Hepatic stellate cell (primary cell): ENCODE measurements at regions not wholly inside any gene's neighbourhood (a gene's known extent, or its start where the extent isn't known, plus 50 kb on each side); places are given as distances from the start of the nearest gene placed in this dataset.
"Not testable (repeated sequence)": the region's sequence is repeated elsewhere in the genome, so short reads cannot be mapped to it uniquely, and the experiment has no call there.

Experiments
- DNase-seq: peaks from one replicate; pipeline ENCODE4 v3.0.0; 2011; ENCODE audit warnings: low spot score

DNA sequence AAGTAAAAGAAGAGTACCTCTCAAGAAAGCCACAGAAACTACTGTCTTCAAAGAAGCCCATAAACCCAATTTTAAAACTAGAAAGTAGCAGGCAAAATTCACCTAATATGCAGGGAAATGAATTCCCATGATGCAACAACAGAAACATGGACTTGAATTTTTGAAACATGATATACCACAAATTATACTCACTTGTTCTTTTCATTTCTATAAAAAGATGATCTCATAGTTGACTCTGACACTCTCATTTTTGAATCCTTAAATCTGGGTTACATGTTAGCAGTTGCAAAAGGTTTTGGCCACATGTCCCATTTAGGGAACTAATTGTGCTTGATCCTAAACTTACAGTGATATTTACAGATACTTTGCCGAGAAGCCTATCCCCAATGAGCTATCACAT lies 1130.8 kb downstream of the FAT4 start:
- DNase-seq: no peak

DNA sequence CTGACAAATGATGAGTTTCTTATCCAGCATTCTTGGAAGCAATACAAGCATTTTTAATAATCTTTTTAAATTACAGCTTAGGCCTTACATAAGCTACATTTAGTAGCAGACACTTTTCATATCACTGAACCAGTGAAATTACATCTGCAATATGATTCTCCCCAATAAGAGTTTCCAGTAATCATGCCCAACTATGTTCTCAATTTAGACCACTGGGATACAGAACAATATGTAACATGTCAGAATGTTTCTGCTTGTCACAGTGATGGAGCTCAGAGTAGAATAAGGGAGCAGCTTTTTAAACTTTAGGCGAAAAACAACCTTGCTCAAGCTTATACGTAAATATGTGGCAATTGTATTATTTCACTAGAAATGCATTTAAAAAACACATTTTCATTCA lies 1132.2 kb downstream of the FAT4 start:
- DNase-seq: no peak

DNA sequence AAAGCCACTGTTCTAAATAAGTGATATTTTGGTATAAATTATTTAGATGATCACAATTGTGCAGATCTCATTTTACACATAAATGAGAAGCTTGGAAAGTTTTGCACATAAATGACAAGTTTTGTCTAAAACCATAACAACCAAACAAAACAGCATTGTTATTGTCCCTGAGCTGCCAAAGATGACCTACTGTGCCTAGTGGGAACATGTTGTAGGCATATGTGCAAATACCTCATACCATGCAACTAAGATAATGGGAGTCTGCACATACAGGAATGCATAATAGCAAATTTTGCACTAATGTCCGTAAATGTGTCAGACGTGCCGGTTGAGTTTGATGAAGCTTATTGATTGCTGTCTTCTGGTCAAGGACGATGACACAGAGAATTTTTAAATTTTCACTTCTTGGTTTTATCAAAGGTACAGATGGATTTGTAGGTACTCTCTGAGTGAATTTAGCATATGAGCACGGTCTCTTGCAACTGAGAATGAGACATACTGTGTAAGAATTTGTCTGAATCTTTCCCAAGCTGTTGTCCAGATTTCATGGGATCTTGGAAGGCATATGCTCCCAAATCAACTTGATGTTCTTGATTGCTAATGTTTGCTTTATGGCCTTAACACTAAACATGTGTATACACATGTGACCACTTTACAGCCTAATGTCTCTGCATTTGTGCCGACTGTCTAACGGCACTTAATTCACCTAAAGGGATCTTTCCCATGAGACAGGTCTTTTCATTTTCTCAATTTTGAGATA lies 1133.5 kb downstream of the FAT4 start:
- no peak for DNase-seq

GRCh38 chr4:126451237-126451873 lies 1136.6 kb downstream of the FAT4 start:
- DNase-seq: no peak

GRCh38 chr4:126455865-126456264 lies 1141.1 kb downstream of the FAT4 start:
- DNase-seq: no peak

DNA sequence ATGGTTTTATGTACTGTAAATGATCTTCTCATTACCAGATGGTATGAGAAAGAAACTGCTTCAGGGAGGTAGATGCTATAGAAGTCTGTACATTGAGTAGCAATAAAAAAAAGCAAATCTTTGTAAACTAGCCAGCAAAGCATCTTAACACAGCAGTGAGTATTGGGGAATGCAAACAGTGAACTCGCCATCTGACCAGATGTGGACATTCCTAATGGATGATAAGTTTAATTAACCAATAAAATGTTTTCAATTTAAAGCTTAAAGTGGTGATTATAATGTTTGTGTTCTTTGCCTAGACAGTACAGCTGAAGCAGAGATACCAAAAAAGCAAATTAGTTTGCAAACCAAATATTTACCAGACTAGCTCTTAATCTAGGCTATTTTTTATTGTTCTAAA lies 1144.2 kb downstream of the FAT4 start:
- no peak for DNase-seq

- no peak for DNase-seq
These were observed 1150.6 kb downstream of the FAT4 start for GRCh38 chr4:126465341-126465740.

DNA sequence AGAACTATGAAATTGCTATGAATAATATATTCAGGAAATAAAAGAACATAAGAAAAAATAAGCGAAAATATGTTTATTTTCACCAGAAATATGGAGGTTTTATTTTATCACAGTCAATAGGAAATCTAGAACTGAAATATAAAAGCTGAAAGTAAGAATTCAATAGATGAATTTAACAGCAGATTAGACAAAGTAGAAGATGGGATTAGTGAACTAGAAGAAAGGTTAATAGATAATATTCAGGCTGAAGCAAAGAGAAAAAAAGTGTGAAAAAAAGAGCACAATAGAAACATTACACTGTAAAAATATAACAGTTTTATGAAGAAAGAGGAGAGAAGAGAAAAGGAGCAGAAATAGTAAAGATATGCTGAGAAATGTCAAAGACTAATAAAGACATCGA lies 1152.1 kb downstream of the FAT4 start:
- no peak for DNase-seq

GRCh38 chr4:126468144-126468543 lies 1153.4 kb downstream of the FAT4 start:
- DNase-seq: no peak

DNA sequence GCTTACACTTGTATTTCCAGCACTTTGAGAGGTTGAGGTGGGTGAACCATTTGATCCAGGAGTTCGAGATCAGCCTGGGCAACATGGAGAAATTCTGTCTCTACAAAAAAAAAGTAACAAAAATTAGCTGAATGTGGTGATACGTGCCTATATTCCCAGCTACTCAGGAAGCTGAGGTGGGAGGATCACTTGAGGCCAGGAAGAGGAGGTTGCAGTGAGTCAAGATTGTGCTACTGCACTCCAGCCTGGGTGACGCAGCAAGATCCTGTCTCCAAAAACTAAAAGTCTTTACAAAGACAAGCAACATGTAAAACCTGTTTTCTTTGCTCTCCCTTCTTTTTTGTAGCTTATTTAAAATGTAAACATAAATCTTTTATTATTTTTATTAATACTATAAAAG lies 1156.1 kb downstream of the FAT4 start:
- DNase-seq: no peak

GRCh38 chr4:126475730-126476129 lies 1157.0 kb upstream of the INTU start:
- DNase-seq: no peak

GRCh38 chr4:126479709-126480108 lies 1153.0 kb upstream of the INTU start:
- no peak for DNase-seq

GRCh38 chr4:126482311-126482710 lies 1150.4 kb upstream of the INTU start:
- no peak for DNase-seq

- DNase-seq: no peak
These were observed 1146.4 kb upstream of the INTU start for GRCh38 chr4:126486377-126486776.

DNA sequence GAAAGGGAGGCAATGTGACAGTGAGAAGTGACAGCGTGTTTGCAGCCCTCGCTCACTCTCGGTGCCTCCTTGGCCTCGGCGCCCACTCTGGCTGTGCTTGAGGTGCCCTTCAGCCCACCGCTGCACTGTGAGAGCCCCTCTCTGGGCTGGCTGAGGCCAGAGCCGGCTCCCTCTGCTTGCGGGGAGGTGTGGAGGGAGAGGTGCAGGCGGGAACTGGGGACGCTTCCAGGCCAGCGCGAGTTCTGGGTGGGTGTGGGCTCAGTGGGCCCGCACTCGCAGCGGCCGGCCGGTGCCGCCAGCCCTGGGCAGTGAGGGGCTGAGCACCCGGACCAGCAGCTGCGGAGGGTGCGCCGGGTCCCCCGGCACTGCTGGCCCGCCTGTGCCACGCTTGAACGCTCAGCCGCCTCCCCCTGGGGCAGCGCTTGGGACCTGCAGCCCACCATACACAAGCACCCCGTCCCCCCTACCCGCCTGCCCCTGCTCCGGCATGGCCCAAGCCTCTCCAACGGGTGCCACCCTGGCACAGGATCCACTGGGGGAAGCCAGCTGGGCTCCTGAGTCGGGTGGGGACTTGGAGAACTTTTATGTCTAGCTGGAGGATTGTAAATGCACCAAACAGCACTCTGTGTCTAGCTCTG lies 1142.8 kb upstream of the INTU start:
- no peak for DNase-seq

GRCh38 chr4:126495163-126495752 lies 1137.5 kb upstream of the INTU start:
- DNase-seq: no peak

DNA sequence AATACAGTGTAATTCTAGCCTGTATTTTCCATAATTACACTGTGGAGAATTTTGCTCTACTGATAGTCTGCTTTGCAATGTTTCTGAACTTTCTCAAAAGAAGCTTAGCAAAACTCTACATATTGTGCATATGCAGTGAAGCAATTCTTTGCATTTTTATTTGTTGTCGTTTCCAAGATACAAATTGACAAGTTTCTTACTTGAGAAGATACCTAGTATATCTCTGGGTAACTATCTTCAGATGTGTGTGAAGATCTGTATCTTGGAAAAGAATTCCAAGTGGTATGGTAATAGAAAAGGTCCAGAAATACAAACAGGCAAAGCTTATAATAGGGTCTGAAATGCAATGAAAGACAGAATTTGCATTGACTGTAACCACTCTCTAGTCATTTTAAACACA lies 1119.8 kb upstream of the INTU start:
- DNase-seq: no peak

DNA sequence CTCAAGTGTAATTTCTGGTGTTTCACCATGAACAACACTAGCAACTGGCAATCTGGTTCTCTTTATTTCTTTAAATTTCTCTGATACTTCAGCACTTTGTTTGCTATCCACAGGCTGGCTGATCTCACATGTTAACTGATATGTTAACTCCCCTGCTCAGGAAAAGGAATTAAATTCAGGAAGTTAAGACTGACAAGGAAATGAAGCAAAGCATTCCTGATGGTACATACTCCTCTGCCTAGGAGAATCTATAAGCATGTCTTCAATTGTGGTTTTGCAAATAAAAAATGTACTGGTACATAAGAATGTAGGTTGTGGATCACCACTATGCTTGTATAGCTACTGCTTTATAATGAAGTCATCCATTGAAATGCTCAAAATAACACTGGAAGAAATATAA lies 1119.2 kb upstream of the INTU start:
- DNase-seq: no peak

- DNase-seq: no peak
These were observed 1112.0 kb upstream of the INTU start for GRCh38 chr4:126520731-126521130.

DNA sequence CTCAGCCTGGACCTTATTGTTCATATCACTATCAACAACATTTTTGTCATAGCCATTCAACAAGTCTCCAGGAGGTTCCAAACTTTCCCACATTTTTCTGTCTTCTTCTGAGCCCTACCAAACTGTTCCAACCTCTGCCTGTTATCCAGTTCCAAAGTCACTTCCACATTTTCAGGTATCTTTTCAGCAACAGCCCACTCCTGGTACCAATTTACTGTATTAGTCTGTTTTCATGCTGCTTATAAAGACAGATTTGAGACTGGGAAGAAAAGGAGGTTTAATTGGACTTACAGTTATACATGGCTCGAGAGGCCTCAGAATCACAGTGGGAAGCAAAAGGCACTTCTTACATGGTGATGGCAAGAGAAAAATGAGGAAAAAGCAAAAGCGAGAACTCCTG lies 1107.4 kb upstream of the INTU start:
- not testable (repeated sequence) for DNase-seq

DNA sequence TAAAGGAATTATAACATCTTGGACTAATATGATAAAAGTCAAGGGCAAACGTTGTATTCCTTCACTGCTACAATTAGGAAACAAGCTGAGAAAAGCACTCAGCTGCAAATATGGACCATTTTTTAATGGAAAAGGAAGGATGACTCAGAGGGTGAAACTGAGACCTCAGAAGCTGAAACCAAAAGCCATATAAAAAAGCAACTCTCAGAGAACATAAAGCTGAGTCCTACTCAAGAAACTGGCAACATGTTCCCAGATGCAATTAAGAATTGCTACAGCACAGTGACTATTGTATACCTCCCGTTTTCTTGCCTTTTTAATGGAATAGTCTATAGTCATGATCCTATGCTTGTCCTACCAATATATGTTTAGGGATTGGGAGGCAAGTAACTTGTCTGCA lies 1106.4 kb upstream of the INTU start:
- no peak for DNase-seq

GRCh38 chr4:126529997-126530396 lies 1102.8 kb upstream of the INTU start:
- DNase-seq: no peak

DNA sequence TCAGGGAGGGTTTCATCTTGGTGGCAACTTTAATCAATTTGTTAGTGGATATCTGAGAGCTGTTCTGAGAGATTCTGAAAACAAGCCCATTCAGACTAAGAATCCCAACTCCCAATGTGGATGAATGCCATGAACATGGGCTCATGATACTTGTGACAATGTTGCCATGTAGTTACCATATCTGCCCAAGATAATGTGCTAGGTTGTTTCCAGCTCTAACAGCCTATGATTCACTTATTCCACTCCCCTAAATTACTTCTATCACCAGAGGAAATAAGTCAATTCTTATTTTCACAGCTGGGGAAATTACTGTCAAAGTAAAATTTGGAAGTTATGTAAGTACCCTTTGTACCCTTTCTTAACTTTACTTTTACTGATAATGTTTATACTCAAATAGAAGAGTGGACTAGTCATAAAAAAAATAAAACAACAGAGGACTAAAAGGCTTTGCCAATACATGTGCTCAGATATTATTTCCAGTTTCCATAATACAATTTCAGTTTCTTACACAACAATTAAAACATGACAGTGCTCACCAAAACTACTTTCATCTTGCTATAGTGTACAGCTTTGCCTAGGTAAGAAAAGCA lies 1101.7 kb upstream of the INTU start:
- DNase-seq: no peak
